NCI-H345 treated with DMSO at 0.1 percent for 48 hours (cell line): ENCODE measurements at regions not wholly inside any gene's neighbourhood (a gene's known extent, or its start where the extent isn't known, plus 50 kb on each side); places are given as distances from the start of the nearest gene placed in this dataset.
A peak's percentile ranks its signal among the peaks of the same experiment; 100 is the strongest.
"Not testable (repeated sequence)": the region's sequence is repeated elsewhere in the genome, so short reads cannot be mapped to it uniquely, and the experiment has no call there.

Source experiments
- DNase-seq: peaks from one replicate; lab custom pipeline; 2025; ENCODE audit not compliant: unreplicated experiment; lab: John Stamatoyannopoulos, UW

GRCh38 chr1:25171013-25171412, 61.3 kb downstream of the SYF2 start:
- DNase-seq = not testable (repeated sequence)

GRCh38 chr1:25170439-25170838, 61.9 kb downstream of the SYF2 start:
- no peak for DNase-seq

- no peak for DNase-seq
Measured at GRCh38 chr1:25169610-25170009, 62.7 kb downstream of the SYF2 start.

GRCh38 chr1:25169168-25169567, 63.1 kb downstream of the SYF2 start:
- DNase-seq = no peak

GRCh38 chr1:25168193-25169071, 63.9 kb downstream of the SYF2 start:
- DNase-seq = no peak

GRCh38 chr1:25167269-25168192, 64.8 kb downstream of the SYF2 start:
- no peak for DNase-seq

GRCh38 chr1:25166847-25167246, 65.5 kb downstream of the SYF2 start:
- no peak for DNase-seq

- DNase-seq = no peak
Measured at GRCh38 chr1:25163986-25164385, 68.3 kb downstream of the SYF2 start.

GRCh38 chr1:25161981-25162380, 70.3 kb downstream of the SYF2 start:
- DNase-seq = no peak

GRCh38 chr1:25157846-25158245, 74.5 kb downstream of the SYF2 start:
- DNase-seq = no peak

- no peak for DNase-seq
Measured at GRCh38 chr1:25150985-25151495, 81.3 kb downstream of the SYF2 start.

GRCh38 chr1:25148673-25149300, 83.5 kb downstream of the SYF2 start:
- DNase-seq = no peak

GRCh38 chr1:25146451-25146855, 85.8 kb downstream of the SYF2 start:
- DNase-seq = no peak

GRCh38 chr1:25145775-25146393, 86.4 kb downstream of the SYF2 start:
- DNase-seq = no peak

- DNase-seq = no peak
Measured at GRCh38 chr1:25140073-25140797, 92.1 kb downstream of the SYF2 start.

- DNase-seq = no peak
Measured at GRCh38 chr1:25137521-25138395, 94.5 kb downstream of the SYF2 start.

GRCh38 chr1:25137106-25137505, 95.2 kb downstream of the SYF2 start:
- DNase-seq = no peak

- peak; percentile 43 for DNase-seq
Measured at GRCh38 chr1:25135909-25136308, 96.4 kb downstream of the SYF2 start.

- DNase-seq = no peak
Measured at GRCh38 chr1:25134801-25135461, 97.4 kb downstream of the SYF2 start.
